NCI-H1694 treated with DMSO at 0.1 percent for 48 hours (cell line): ENCODE measurements at regions not wholly inside any gene's neighbourhood (a gene's known extent, or its start where the extent isn't known, plus 50 kb on each side); places are given as distances from the start of the nearest gene placed in this dataset.
"Not testable (repeated sequence)": the region's sequence is repeated elsewhere in the genome, so short reads cannot be mapped to it uniquely, and the experiment has no call there.

Source experiments
- DNase-seq: peaks from one replicate; lab custom pipeline; 2025; lab: John Stamatoyannopoulos, UW

DNA sequence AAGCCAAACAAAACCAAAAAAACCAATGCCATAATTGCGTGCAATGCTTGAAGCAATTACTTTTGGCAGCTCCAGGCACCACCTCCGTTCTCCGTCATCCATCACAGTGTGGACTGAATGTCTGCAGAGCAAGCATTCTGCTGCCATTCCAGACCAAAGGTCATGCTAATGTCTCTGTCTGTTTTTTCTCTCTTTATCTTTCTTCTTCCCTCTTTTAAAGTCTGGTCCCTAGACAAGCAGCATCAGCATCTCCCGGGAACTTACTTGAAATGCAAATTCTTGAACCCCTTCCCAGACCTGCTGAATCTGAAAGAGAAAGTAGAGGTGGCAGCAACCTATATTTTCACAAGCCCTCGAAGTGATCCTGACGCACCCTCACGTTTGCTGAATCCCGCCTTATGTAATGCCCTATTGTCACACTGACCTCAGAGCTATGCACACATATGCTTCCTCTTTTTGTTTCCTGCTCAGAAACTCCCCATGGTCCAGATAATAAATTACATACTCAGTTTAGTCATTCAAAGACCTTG is 297.3 kb upstream of the PROK2 start:
- no peak for DNase-seq

DNA sequence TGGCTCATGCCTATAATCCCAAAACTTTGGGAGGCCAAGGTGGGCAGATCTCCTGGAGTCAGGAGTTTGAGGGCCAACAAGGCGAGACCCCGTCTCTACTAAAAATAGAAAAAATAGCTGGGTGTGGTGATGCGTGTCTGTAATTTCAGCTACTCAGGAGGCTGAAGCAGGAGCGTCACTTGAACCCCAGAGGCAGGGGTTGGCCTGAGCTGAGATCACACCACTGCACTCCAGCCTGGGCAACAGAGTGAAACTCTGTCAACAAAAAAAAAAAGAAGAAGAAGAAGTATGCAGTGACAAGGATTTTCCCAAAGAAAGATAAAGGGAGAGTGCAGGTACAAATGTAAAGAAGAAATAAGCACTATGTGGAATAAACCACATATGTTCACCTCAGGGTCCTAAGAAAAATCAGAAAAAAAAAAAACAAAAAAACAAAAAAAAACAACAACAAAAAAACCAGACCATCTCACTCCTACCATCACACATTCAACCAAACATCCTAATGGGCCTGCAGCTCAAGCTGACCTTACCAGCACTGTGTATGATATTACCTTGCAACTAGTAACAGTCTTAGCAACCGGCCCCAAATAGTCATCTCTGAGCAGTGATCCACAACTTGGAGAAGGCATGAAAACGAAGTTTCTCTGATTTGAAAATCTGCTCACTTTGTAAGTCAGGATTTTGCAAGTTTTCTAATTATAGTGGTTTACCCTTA is 296.7 kb upstream of the PROK2 start:
- no peak for DNase-seq

DNA sequence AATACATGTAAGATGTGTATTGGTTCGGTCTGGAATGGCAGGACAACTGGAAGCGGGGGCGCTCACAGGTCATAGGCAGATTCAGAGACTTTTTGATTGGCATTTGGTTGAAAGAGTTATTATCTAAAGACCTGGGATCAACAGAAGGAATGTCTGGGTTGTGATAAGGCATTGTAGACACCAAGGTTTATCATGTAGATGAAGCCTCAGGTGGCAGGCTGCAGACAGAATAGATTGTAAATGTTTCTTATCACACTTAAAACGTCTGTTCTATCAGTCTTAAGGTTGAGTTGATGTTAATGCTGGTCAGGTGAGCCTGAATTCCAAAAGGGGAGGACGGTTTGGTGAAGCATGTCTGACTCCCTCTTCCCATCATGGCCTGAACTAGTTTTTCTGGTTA is 295.9 kb upstream of the PROK2 start:
- DNase-seq, result no peak

DNA sequence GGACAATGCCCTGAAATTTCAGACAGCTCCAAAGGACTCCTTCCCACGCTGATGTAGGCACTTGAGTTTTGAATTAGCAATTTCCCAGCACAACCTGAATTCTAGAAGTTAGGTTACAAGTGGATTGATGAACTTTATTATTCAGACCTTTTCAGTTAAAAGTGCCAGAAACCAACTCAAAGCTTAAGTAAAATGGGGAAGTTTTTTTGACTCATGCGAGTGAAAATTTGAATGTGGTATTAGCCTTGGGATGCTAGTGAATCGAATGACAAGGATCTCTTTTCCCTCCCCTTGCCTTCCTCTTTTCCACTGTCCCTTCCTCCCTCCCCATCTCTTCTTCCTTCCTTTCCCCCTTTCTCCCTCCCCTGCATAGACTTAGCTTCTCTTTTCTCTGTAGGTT is 295.1 kb upstream of the PROK2 start:
- no peak for DNase-seq

DNA sequence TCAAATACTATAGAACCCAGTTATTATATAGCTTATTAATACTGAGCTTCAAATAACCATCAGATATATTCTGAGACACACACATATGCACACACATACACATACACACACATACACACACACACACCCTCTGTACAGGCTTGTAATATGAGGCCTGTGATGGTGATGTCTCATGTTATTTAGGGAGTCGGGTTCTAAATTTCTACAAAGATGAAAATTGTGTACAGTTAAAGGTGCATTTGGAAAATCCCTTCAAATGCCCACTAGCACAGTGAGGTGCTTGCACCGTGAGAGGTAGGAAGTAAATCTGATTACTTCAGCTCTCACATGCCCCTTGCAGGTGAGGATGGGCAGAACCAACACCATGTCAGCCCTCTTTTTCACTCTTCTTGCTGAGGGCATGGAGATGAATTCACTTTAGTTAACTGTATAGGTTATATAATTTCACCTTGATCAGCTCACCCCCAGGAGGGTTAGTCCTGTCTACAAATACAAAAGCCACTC is 294.5 kb upstream of the PROK2 start:
- DNase-seq, result no peak

DNA sequence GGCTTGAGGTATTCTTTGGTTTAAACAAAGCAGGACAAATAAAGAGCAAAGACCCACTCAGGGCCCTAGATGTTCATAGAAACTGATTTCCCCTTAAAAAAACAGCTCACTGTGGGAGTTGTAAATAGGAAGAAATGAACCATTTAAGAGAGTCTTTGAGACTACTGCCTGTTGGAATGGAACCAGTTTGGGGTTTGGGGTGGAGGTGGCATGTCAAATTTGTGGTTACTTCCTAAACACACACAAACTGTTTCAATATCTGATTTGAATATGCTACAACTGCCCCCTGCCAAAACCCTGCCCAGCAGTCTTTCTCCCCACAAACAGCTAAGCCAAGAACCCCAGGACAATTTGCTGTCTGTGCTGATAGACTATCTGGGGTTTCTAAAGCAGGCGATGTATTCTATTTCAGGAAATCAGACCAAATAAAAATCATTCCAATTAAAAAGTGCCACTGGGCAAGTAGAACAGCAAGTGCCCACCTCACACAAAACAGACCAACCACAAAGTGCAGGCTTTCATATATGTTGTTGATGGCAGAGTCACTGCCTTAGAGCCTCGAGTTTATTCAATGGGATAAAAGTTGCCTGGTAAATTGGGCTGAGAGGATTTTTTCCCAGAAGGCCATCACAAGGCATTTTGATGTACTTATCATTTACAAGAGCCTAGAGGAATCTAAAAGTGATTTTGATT is 293.9 kb upstream of the PROK2 start:
- DNase-seq, result no peak

DNA sequence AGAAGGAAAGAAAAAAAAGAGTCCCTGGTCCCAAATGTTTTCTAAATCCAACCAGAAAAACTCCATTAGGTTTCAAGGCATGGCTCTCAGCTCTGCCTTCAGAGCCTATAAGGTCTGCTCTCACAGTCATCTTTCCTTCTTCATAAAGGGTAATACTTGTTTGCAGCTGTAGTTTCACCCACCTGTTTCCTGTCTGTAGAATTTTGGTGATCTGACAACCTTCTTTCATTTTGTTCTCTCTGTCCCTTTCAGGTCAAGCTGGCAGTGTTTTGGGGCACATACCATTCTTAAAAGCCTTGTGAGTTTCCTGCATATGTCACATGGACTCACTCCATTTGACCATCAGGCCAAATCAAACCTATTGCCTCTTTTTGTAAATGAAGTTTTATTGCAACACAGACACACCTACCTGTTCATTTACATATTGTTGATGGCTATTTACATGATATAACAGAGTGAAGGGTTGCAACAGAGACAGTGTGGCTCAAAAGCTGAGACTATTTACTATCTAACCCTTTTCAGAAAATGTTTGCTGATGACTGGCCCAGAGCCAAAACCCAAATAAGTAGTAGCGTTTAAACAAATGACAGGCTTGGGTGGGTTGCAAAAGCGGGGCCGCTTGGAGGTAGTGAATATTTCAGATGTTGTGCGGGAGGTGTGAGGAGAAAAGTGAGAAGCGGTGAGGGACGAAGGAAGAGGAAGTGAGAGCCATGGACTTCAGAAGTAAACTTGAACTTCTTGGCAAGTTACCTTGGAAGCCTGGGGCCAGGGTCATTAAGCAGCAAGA is 292.7 kb upstream of the PROK2 start:
- DNase-seq, result no peak

DNA sequence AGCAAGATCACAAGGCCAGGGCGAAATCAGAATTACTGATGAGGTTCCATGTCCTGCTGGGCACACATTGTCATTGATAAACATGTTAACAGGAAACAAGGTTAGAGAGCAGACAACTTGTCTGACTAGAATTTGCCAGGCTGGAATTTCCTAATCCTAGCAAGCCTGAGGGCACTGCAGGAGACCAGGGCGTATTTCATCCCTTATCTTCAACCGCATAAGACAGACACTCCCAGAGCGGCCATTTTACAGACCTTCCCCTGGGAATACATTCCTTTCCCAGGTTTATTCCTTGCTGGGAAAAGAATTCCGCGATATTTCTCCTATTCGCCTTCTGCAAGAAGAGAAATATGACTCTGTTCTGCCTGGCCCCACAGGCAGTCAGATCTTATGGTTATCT is 290.9 kb upstream of the PROK2 start:
- not testable (repeated sequence) for DNase-seq

GRCh38 chr3:72071624-72072023 is 286.7 kb upstream of the PROK2 start:
- no peak for DNase-seq

GRCh38 chr3:72070005-72070404 is 285.1 kb upstream of the PROK2 start:
- DNase-seq, result no peak

DNA sequence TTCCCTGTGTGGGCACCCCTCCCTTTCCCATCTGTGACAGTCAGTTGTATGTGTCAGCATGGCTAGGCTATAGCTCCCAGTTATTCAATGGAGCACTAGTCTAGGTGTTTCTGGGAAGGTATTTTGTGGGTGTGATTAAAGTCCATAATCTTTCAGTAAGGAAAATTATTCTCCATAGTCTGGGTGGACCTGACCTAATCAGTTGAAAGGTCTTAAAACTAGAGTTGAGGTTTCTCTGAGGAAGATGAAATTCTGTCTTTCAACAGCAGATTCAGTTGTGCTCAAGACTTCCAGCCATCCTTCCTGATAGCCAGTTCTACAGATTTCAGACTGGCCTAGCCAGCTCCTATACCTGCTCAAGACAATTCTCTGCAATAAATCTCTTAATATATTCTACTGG is 284.6 kb upstream of the PROK2 start:
- no peak for DNase-seq

- no peak for DNase-seq
These were observed 283.7 kb upstream of the PROK2 start for GRCh38 chr3:72068621-72069020.

DNA sequence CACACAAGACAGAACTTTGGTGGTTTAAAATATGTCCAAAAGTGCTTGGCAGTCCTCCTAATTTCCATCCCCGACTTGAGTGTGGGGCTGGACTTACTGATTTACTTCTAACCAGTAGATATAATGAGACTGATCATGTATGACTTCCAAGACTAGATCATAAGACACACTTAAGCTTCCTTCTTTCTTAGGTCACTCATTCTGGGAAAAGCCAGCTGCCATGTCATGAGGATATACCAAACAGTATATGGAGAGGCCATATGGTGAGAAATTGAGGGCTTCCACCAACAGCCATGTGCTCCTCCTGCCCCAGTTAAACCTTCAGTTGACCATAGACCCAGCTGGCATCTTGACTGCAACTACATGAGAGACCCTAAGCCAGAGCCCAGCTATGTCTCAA is 282.8 kb upstream of the PROK2 start:
- DNase-seq, result no peak

- DNase-seq, result no peak
These were observed 281.1 kb upstream of the PROK2 start for GRCh38 chr3:72065872-72066641.

GRCh38 chr3:72065236-72065635 is 280.3 kb upstream of the PROK2 start:
- DNase-seq, result no peak

DNA sequence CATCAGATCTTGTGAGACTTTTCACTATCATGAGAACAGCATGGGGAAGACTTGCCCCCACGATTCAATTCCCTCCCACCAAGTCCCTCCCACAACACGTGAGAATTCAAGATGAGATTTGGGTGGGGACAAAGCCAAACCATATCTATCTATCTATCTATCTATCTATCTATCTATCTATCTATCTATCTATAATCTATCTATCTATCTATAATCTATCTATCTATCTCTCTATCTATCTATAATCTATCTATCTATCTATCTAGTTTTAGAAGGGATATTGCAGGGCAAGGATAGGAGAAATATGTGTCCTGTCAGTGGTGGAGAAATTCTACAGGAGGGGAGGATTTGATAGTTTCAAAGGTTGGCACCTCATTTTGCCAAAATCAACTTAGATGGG is 279.8 kb upstream of the PROK2 start:
- not testable (repeated sequence) for DNase-seq

- no peak for DNase-seq
These were observed 277.1 kb upstream of the PROK2 start for GRCh38 chr3:72062017-72062416.

- DNase-seq, result no peak
These were observed 275.6 kb upstream of the PROK2 start for GRCh38 chr3:72060447-72061034.

GRCh38 chr3:72058493-72059081 is 273.6 kb upstream of the PROK2 start:
- DNase-seq, result peak; percentile 8

- DNase-seq, result no peak
These were observed 270.5 kb upstream of the PROK2 start for GRCh38 chr3:72055436-72055835.

DNA sequence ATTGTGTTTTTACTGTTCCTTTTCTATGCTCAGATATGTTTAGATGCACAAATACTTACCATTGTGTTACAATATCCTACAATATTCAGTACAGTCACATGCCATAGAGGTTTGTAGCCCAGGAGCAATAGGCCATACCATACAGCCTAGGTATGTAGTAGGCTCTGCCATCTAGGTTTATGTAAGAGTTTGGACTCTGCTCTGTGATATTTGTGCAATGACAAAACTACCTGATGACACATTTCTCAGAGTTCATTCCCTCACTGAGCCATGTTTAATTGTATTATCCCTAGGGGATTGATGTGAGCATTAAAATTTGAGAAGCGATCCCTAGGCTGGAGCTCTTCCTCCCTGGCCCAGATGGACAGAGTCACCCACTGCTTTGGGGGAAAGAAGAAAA is 270.0 kb upstream of the PROK2 start:
- no peak for DNase-seq
